ENCODE measurements at regions not wholly inside any gene's neighbourhood (a gene's known extent, or its start where the extent isn't known, plus 50 kb on each side); places are given as distances from the start of the nearest gene placed in this dataset.

DNA sequence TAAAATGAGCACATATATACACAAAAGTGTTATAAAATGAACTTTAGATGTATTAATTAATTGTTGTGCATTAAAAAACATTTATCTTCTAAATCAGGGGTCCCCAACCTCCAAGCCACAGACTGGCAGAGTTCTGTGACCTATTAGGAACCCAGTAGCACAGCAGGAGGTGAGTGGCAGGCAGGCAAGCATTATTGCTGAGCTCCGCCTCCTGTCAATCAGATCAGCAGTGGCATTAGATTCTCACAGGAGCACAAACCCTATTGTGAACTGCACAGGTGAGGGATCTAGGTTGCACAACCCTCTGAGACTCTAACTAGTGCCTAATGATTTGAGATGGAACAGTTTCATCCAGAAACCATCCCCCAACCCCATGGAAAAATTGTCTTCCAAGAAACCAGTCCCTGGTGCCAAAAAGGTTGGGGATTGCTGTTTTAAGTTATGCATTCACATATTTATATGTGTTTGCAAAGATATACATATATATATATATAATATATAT, 583.7 kb downstream of the KCNJ2 start:
- ChIA-PET CTCF (interaction anchor here (1.7 kb wide), 1 partner anchor 14 kb away, joined by 5 read pairs; no protein-coding TSS in a partner anchor), POLR2A (no interaction called here)
- Histone ChIP-seq H3K4me3 (ENCODE audit: low read depth, low read length) (no peak overlapping the region), H3K9me3 (ENCODE audit: control insufficient read depth, insufficient read depth, low read length) (no peaks in the 10 kb centered on the region), H3K27ac (ENCODE audit: low read depth, low read length) (no peak overlapping the region), H3K27me3 (ENCODE audit: control insufficient read depth, insufficient read depth, low read length) (no peaks in the 10 kb centered on the region)
- DNase-seq (ENCODE audit: low read depth, low spot score), result no peak
- TF ChIP-seq, protein P1, sequence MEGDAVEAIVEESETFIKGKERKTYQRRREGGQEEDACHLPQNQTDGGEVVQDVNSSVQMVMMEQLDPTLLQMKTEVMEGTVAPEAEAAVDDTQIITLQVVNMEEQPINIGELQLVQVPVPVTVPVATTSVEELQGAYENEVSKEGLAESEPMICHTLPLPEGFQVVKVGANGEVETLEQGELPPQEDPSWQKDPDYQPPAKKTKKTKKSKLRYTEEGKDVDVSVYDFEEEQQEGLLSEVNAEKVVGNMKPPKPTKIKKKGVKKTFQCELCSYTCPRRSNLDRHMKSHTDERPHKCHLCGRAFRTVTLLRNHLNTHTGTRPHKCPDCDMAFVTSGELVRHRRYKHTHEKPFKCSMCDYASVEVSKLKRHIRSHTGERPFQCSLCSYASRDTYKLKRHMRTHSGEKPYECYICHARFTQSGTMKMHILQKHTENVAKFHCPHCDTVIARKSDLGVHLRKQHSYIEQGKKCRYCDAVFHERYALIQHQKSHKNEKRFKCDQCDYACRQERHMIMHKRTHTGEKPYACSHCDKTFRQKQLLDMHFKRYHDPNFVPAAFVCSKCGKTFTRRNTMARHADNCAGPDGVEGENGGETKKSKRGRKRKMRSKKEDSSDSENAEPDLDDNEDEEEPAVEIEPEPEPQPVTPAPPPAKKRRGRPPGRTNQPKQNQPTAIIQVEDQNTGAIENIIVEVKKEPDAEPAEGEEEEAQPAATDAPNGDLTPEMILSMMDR (IDR thresholded peaks at IDR 0.05; ENCODE audit: low read depth, low read length), result no peak

DNA sequence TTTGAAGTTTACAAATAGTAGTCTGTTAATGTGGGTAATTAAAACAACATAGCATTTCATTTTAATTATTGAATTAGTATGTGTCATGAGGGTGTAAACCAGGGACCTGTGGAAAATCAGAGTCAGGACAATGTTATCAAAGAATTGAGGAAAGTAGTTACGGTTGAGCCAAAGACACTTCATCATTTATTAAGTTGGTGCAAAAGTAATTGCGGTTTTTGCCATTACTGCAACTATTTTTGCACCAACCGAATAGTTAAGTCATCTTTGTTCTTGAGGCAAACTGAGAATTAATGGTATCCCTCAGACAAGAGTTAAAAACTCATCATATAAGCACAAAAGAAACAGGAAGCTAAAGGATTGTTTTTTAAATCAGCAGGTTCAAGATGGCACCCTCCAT, 593.7 kb downstream of the KCNJ2 start:
- Histone ChIP-seq H3K4me3 (ENCODE audit: low read depth, low read length) (no peak overlapping the region), H3K27me3 (ENCODE audit: control insufficient read depth, insufficient read depth, low read length) (no peaks in the 10 kb centered on the region), H3K27ac (ENCODE audit: low read depth, low read length) (no peak overlapping the region), H3K9me3 (ENCODE audit: control insufficient read depth, insufficient read depth, low read length) (no peaks in the 10 kb centered on the region)
- TF ChIP-seq, protein P1 (IDR thresholded peaks at IDR 0.05; ENCODE audit: low read depth, low read length), result no peak
- DNase-seq (ENCODE audit: low read depth, low spot score), result no peak
- CTCF ChIA-PET, result no interaction called here
- POLR2A ChIA-PET, result no interaction called here

DNA sequence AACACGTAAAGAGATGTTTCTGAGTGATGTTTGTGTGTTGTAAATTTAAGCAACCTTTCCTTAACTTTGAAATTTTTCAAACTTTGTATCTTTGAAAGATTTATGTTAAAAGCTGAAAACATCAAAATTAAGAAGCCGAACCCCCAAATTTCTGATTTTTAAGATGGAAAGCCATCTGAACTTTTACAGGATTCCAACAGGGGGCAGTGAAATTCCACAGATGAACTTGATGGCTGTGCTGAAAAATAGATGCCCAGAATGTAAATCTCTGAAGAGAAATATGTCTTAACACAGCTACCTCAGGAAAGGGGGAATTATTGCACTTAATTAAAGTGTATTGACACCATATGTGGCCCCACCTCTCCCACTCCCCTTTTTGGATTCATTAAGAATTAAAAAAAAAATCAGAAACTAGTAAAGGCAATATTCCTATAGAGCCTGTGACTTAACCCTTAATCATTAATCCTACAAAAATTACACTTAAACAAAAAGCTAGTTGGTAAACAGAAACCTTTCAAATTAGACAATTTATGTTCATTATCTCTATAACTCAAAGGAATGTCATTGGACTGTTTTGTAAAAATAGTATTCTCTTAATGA, 597.9 kb downstream of the KCNJ2 start:
- peak; percentile 3 for DNase-seq (ENCODE audit: low read depth, low spot score)
- TF ChIP-seq, protein P1 (IDR thresholded peaks at IDR 0.05; ENCODE audit: low read depth, low read length), result peak; percentile 84
- Histone ChIP-seq H3K27me3 (ENCODE audit: control insufficient read depth, insufficient read depth, low read length) (no peaks in the 10 kb centered on the region), H3K4me3 (ENCODE audit: low read depth, low read length) (no peak overlapping the region), H3K27ac (ENCODE audit: low read depth, low read length) (no peak overlapping the region), H3K9me3 (ENCODE audit: control insufficient read depth, insufficient read depth, low read length) (no peaks in the 10 kb centered on the region)
- ChIA-PET POLR2A (interaction anchor here (0.6 kb wide), 3 partner anchors 127 to 1567 kb away, joined by 3 read pairs; no protein-coding TSS in a partner anchor), CTCF (interaction anchor here (0.6 to 5.4 kb wide), 101 partner anchors 10 to 1793 kb away, joined by 3 to 59 read pairs (median 4); partner anchors contain the start of gene SOX9)

DNA sequence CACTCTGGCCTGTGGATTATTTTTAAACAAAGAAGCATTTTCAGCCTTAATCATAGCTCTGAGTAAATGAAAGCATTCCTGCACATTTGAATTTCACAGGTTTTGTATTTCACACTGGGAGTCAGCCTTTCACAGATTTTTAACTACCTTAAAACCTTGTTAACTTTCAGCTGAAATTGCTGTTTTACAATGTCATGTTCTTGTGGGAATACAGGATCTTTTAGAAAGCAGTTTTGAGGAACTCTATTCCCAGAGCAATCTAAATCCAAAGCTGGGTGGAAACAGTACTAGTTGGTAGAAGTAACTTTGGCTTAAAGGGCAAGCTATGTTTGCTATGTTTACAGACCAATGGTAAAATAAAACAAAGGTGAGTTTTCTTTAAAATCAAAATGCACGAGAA, 600.6 kb downstream of the KCNJ2 start:
- no peak overlapping the region for H3K27ac ChIP-seq (ENCODE audit: low read depth, low read length)
- CTCF ChIA-PET, result interaction anchor here (0.6 to 5.4 kb wide), 7 partner anchors 372 to 1770 kb away, joined by 3 to 59 read pairs (median 4); no protein-coding TSS in a partner anchor
- TF ChIP-seq, protein P1 (IDR thresholded peaks at IDR 0.05; ENCODE audit: low read depth, low read length), result no peak
- no peak overlapping the region for H3K4me3 ChIP-seq (ENCODE audit: low read depth, low read length)
- POLR2A ChIA-PET, result no interaction called here
- no peak for DNase-seq (ENCODE audit: low read depth, low spot score)
- H3K27me3 ChIP-seq (ENCODE audit: control insufficient read depth, insufficient read depth, low read length), result no peaks in the 10 kb centered on the region
- H3K9me3 ChIP-seq (ENCODE audit: control insufficient read depth, insufficient read depth, low read length), result no peaks in the 10 kb centered on the region

DNA sequence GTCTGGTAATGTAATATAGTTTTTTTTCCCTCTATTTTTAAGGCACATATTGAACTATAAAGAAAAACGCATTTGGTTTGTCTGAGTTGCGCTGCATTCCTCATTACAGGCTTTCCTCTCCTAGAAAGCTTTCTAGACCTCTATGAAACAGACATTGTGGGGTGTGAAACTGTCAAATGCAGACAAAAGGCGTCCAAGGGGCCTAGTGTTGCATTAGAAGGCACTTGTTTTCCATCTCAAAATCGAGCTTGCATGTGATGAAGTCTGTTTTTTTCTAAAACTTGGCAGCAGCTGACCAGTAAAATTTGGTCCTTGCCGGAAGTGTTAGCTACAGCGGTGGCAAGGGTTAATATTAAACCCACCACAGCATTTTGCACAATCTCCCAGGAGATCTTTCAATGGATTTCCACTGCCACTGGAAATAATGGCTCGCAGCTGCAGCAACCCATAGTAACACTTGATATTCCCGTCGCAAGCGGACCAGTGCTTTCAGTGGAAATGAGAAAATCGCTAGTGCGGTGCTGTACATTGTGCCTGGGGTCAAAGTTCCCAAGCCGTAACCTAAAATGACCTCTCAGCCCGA, 602.6 kb downstream of the KCNJ2 start:
- no peaks in the 10 kb centered on the region for H3K27me3 ChIP-seq (ENCODE audit: control insufficient read depth, insufficient read depth, low read length)
- TF ChIP-seq, protein P1 (IDR thresholded peaks at IDR 0.05; ENCODE audit: low read depth, low read length), result no peak
- ChIA-PET CTCF (no interaction called here), POLR2A (no interaction called here)
- H3K27ac ChIP-seq (ENCODE audit: low read depth, low read length), result no peak overlapping the region
- no peak for DNase-seq (ENCODE audit: low read depth, low spot score)
- no peaks in the 10 kb centered on the region for H3K9me3 ChIP-seq (ENCODE audit: control insufficient read depth, insufficient read depth, low read length)
- H3K4me3 ChIP-seq (ENCODE audit: low read depth, low read length), result no peak overlapping the region

All from AG04450 (cell line).